ENCODE measurements at regions not wholly inside any gene's neighbourhood (a gene's known extent, or its start where the extent isn't known, plus 50 kb on each side); places are given as distances from the start of the nearest gene placed in this dataset.

DNA sequence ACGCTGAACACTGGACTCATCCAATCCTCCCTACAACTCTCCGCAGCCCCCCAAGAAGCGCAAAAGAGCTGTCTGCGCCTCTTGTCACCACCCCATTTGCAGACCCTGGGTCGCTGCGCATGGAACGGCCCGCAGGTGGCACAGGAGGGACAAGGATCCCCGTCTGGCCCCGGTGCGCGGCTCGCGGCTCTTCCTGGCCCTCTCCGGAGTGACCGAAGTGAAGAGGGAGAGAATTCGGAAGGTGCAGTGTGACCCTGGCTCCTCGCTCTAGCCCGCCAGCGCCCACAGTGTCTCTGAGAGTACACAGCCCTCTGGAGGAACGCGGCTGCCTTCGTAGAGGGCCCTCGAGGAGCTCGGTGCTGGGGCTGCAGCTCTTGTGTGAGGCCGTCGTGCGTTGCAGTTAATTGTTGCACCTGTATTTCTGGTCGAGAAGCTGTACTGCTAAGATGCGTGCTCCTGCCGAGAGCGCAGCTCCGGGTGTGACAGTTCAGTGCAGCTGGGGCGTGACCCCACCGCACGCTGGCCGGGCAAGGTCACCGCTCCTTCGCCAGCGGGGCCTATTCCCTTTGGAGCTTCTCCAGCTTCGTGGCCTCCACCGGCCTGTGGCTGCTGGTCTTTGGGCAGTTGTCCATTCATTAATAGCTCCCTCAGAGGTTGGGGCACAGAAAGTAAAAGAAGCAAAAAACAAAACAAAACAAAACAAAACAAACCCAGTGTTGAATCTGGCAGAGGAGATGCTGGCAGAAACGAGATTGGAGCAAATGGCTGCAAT lies 119.0 kb downstream of the SEC23IP start:
- TF ChIP-seq, protein P1, sequence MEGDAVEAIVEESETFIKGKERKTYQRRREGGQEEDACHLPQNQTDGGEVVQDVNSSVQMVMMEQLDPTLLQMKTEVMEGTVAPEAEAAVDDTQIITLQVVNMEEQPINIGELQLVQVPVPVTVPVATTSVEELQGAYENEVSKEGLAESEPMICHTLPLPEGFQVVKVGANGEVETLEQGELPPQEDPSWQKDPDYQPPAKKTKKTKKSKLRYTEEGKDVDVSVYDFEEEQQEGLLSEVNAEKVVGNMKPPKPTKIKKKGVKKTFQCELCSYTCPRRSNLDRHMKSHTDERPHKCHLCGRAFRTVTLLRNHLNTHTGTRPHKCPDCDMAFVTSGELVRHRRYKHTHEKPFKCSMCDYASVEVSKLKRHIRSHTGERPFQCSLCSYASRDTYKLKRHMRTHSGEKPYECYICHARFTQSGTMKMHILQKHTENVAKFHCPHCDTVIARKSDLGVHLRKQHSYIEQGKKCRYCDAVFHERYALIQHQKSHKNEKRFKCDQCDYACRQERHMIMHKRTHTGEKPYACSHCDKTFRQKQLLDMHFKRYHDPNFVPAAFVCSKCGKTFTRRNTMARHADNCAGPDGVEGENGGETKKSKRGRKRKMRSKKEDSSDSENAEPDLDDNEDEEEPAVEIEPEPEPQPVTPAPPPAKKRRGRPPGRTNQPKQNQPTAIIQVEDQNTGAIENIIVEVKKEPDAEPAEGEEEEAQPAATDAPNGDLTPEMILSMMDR (IDR thresholded peaks at IDR 0.05; ENCODE audit: low read depth, low read length): no peak
- Histone ChIP-seq H3K27ac (no peak overlapping the region), H3K9me3 (ENCODE audit: low read depth) (no peaks in the 10 kb centered on the region), H3K4me1 (ENCODE audit: low read depth) (no peaks in the 10 kb centered on the region), H3K36me3 (no peaks in the 10 kb centered on the region), H3K4me3 (no peak overlapping the region), H3K27me3 (no peaks in the 10 kb centered on the region)
- DNase-seq (ENCODE audit: low read depth in 1 of 2, low spot score in 1 of 2): peak in 1 of 2 donors; percentile 15

- no peaks in the 10 kb centered on the region for H3K9me3 ChIP-seq (ENCODE audit: low read depth)
- TF ChIP-seq, protein P1 (IDR thresholded peaks at IDR 0.05; ENCODE audit: low read depth, low read length): no peak
- no peaks in the 10 kb centered on the region for H3K4me1 ChIP-seq (ENCODE audit: low read depth)
- no peaks in the 10 kb centered on the region for H3K36me3 ChIP-seq
- H3K4me3 ChIP-seq: no peak overlapping the region
- H3K27me3 ChIP-seq: no peaks in the 10 kb centered on the region
- DNase-seq (ENCODE audit: low read depth in 1 of 2, low spot score in 1 of 2): no peak
- H3K27ac ChIP-seq: no peak overlapping the region
These were observed 119.5 kb downstream of the SEC23IP start for GRCh38 chr10:120012131-120012400.

GRCh38 chr10:120012566-120012965 lies 120.0 kb downstream of the SEC23IP start:
- Histone ChIP-seq H3K27ac (no peak overlapping the region), H3K4me3 (no peak overlapping the region), H3K4me1 (ENCODE audit: low read depth) (no peaks in the 10 kb centered on the region), H3K36me3 (no peaks in the 10 kb centered on the region), H3K9me3 (ENCODE audit: low read depth) (no peaks in the 10 kb centered on the region), H3K27me3 (no peaks in the 10 kb centered on the region)
- no peak for DNase-seq (ENCODE audit: low read depth in 1 of 2, low spot score in 1 of 2)
- TF ChIP-seq, protein P1 (IDR thresholded peaks at IDR 0.05; ENCODE audit: low read depth, low read length): no peak

- no peaks in the 10 kb centered on the region for H3K4me1 ChIP-seq (ENCODE audit: low read depth)
- H3K36me3 ChIP-seq: no peaks in the 10 kb centered on the region
- TF ChIP-seq, protein P1 (IDR thresholded peaks at IDR 0.05; ENCODE audit: low read depth, low read length): no peak
- no peaks in the 10 kb centered on the region for H3K27me3 ChIP-seq
- H3K4me3 ChIP-seq: no peak overlapping the region
- DNase-seq (ENCODE audit: low read depth in 1 of 2, low spot score in 1 of 2): no peak
- H3K9me3 ChIP-seq (ENCODE audit: low read depth): no peaks in the 10 kb centered on the region
- no peak overlapping the region for H3K27ac ChIP-seq
These were observed 121.5 kb downstream of the SEC23IP start for GRCh38 chr10:120014031-120014430.

DNA sequence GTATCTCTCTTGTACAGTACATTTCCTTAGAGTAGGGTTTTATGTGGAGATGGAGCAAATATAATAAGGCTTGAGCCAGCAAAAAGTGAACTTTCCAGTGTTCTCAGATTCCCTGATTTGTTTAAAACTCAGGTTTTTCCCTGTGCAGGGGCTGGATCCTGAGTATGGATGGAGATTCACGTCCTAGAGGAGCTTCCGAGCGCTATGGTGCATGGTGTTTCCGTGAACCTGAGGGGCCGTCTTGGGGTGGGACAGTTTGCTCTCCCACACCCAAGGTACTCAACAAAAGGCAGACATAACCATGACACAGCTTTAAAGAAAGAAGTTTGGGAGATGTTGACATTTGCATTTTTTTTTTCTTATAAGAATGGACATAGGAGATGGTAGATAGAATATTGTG lies 122.5 kb downstream of the SEC23IP start:
- TF ChIP-seq, protein P1 (IDR thresholded peaks at IDR 0.05; ENCODE audit: low read depth, low read length): no peak
- H3K36me3 ChIP-seq: no peaks in the 10 kb centered on the region
- no peak overlapping the region for H3K27ac ChIP-seq
- no peaks in the 10 kb centered on the region for H3K9me3 ChIP-seq (ENCODE audit: low read depth)
- H3K4me3 ChIP-seq: no peak overlapping the region
- no peak for DNase-seq (ENCODE audit: low read depth in 1 of 2, low spot score in 1 of 2)
- no peaks in the 10 kb centered on the region for H3K27me3 ChIP-seq
- no peaks in the 10 kb centered on the region for H3K4me1 ChIP-seq (ENCODE audit: low read depth)

Measured in cardiac muscle cell (in vitro differentiated cells and primary cell).